ENCODE measurements at regions not wholly inside any gene's neighbourhood (a gene's known extent, or its start where the extent isn't known, plus 50 kb on each side); places are given as distances from the start of the nearest gene placed in this dataset.

GRCh38 chr6:33967966-33968724, 164.3 kb upstream of the MLN start:
- TF ChIP-seq NRF1 (conservative IDR thresholded peaks at IDR 0.05; ENCODE audit: low read depth, low read length) (no peak), POLR2A (IDR thresholded peaks at IDR 0.05; ENCODE audit: low read depth, low read length) (no peak), CTCF (IDR thresholded peaks at IDR 0.05 in 2 of 3, conservative IDR thresholded peaks at IDR 0.05 in 1 of 3; ENCODE audit: control insufficient read depth in 2 of 3, extremely low read depth in 1 of 3, insufficient read depth in 1 of 3, low read depth in 3 of 3, low read length in 3 of 3) (peak; percentile 10 to 20 (median 11); a peak in 3 of 6 replicates), NR2F1 (conservative IDR thresholded peaks at IDR 0.05) (no peak), POLR2AphosphoS5 (IDR thresholded peaks at IDR 0.05; ENCODE audit: low read length) (no peak), HDGF (IDR thresholded peaks at IDR 0.05) (no peak)
